Retinal pigment epithelial cell (primary cell): ENCODE measurements at regions not wholly inside any gene's neighbourhood (a gene's known extent, or its start where the extent isn't known, plus 50 kb on each side); places are given as distances from the start of the nearest gene placed in this dataset.

Experiments
- DNase-seq: peaks from one replicate; pipeline ENCODE4 v3.0.0-alpha.2; 2010; ENCODE audit warnings: low read depth
- H3K4me3 ChIP-seq: 2 replicates; pipeline ENCODE4 v1.5.1; 2011; ENCODE audit warnings: mild to moderate bottlenecking, low read length, control low read depth, moderate library complexity
- CTCF ChIP-seq: conservative IDR thresholded peaks from 2 replicates; pipeline ENCODE4 v1.5.1; 2011; ENCODE audit warnings: low read depth, low read length, control low read depth, inconsistent platforms

GRCh38 chr3:71919572-71919971 lies 134.6 kb upstream of the PROK2 start:
- no peak for TF ChIP-seq CTCF
- H3K4me3 ChIP-seq, result no peak overlapping the region

GRCh38 chr3:71917545-71917944 lies 132.6 kb upstream of the PROK2 start:
- H3K4me3 ChIP-seq, result no peak overlapping the region
- no peak for DNase-seq
- TF ChIP-seq CTCF, result no peak

More at GRCh38 chr3:71919572-71919971, 134.6 kb upstream of the PROK2 start:
- no peak for DNase-seq

GRCh38 chr3:71916747-71917369 lies 131.9 kb upstream of the PROK2 start:
- H3K4me3 ChIP-seq, result no peak overlapping the region
- no peak for TF ChIP-seq CTCF
- DNase-seq, result no peak

- DNase-seq, result no peak
- TF ChIP-seq CTCF, result no peak
Observed at GRCh38 chr3:71912839-71913495, 128.0 kb upstream of the PROK2 start.

GRCh38 chr3:71910108-71910507 lies 125.2 kb upstream of the PROK2 start:
- DNase-seq, result no peak
- no peak for TF ChIP-seq CTCF

More at GRCh38 chr3:71912839-71913495, 128.0 kb upstream of the PROK2 start:
- H3K4me3 ChIP-seq, result no peak overlapping the region

GRCh38 chr3:71907996-71908395 lies 123.0 kb upstream of the PROK2 start:
- TF ChIP-seq CTCF, result no peak
- DNase-seq, result no peak
- no peak overlapping the region for H3K4me3 ChIP-seq

More at GRCh38 chr3:71910108-71910507, 125.2 kb upstream of the PROK2 start:
- H3K4me3 ChIP-seq, result no peak overlapping the region

- DNase-seq, result no peak
- H3K4me3 ChIP-seq, result no peak overlapping the region
- no peak for TF ChIP-seq CTCF
Observed at GRCh38 chr3:71906976-71907375, 122.0 kb upstream of the PROK2 start.
